VCaP (cell line): ENCODE measurements at regions not wholly inside any gene's neighbourhood (a gene's known extent, or its start where the extent isn't known, plus 50 kb on each side); places are given as distances from the start of the nearest gene placed in this dataset.

ENCODE experiments used
- H3K27ac ChIP-seq: fragments of 450-650 bp; 2 replicates; pipeline ENCODE4 v1.5.1; 2017
- CTCF ChIP-seq: fragments of 450-650 bp; conservative IDR thresholded peaks from 2 replicates; pipeline ENCODE4 v1.5.1; 2017; ENCODE audit warnings: mild to moderate bottlenecking, moderate library complexity

GRCh38 chr11:62073061-62073460, 50.8 kb upstream of the INCENP start:
- no peak overlapping the region for H3K27ac ChIP-seq
- no peak for TF ChIP-seq CTCF

- no peak overlapping the region for H3K27ac ChIP-seq
- no peak for TF ChIP-seq CTCF
These were observed 52.4 kb upstream of the INCENP start for GRCh38 chr11:62071408-62071807.

GRCh38 chr11:62069986-62070919, 53.6 kb upstream of the INCENP start:
- TF ChIP-seq CTCF = no peak
- H3K27ac ChIP-seq = no peak overlapping the region

- H3K27ac ChIP-seq = no peak overlapping the region
- no peak for TF ChIP-seq CTCF
These were observed 54.4 kb upstream of the INCENP start for GRCh38 chr11:62069374-62069773.

GRCh38 chr11:62068730-62069129, 55.1 kb upstream of the INCENP start:
- H3K27ac ChIP-seq = no peak overlapping the region
- no peak for TF ChIP-seq CTCF

GRCh38 chr11:62067741-62068140, 56.1 kb upstream of the INCENP start:
- no peak overlapping the region for H3K27ac ChIP-seq

GRCh38 chr11:62064221-62064620, 59.6 kb upstream of the INCENP start:
- no peak for TF ChIP-seq CTCF

More at GRCh38 chr11:62067741-62068140, 56.1 kb upstream of the INCENP start:
- TF ChIP-seq CTCF = no peak

More at GRCh38 chr11:62064221-62064620, 59.6 kb upstream of the INCENP start:
- H3K27ac ChIP-seq = no peak overlapping the region
